Vagina (tissue), 2 donors: ENCODE measurements at regions not wholly inside any gene's neighbourhood (a gene's known extent, or its start where the extent isn't known, plus 50 kb on each side); places are given as distances from the start of the nearest gene placed in this dataset.

Experiments used
- DNase-seq, 2 donors: peaks; one replicate each; pipeline ENCODE4 v3.0.0-alpha.2; 2017; ENCODE audit errors: extremely low spot score in 2 of 2
- H3K27ac ChIP-seq: fragments of 200-600 bp; sonication (generic); one replicate; pipeline ENCODE4 v1.5.1; 2019
- H3K27me3 ChIP-seq: fragments of 200-600 bp; sonication (generic); one replicate; pipeline ENCODE4 v1.5.1; 2019
- H3K36me3 ChIP-seq, 2 donors: fragments of 200-600 bp; sonication (generic); one replicate each; pipeline ENCODE4 v1.5.1; 2017 to 2019
- H3K4me1 ChIP-seq: fragments of 200-600 bp; sonication (generic); one replicate; pipeline ENCODE4 v1.5.1; 2019
- H3K4me3 ChIP-seq, 2 donors: fragments of 200-600 bp; sonication (generic); 1 replicate in 1 of 2; 2 replicates in 1 of 2; pipeline ENCODE4 v1.5.1; 2016 to 2019
- H3K9me3 ChIP-seq: fragments of 200-600 bp; sonication (generic); one replicate; pipeline ENCODE4 v1.5.1; 2019
- CTCF ChIP-seq, 3 experiments: fragments of 450-650 bp in 2 of 3; fragments of 200-600 bp in 1 of 3; sonication (generic) in 1 of 3; IDR thresholded peaks; one replicate each; pipeline ENCODE4 v1.5.1; 2017 to 2019; ENCODE audit warnings: antibody characterized with exemption in 3 of 3, mild to moderate bottlenecking in 2 of 3, moderate library complexity in 2 of 3
- POLR2A ChIP-seq, 2 donors: fragments of 450-650 bp; IDR thresholded peaks; one replicate each; pipeline ENCODE4 v1.6.1; 2017; ENCODE audit warnings: antibody characterized with exemption in 2 of 2, mild to moderate bottlenecking in 2 of 2, moderate library complexity in 2 of 2
- POLR2AphosphoS5 ChIP-seq, 2 donors: sonication (generic); formaldehyde crosslinking; IDR thresholded peaks; one replicate each; pipeline ENCODE4 v1.9.0; 2017; ENCODE audit warnings: antibody characterized with exemption in 2 of 2, mild to moderate bottlenecking in 2 of 2, low read depth in 1 of 2; ENCODE audit not compliant: insufficient read depth in 1 of 2
- intact Hi-C: fragments of 100-400 bp; cut with DNase I; formaldehyde crosslinking; loops from one replicate; pipeline ENCODE4 v1.15.1; 2023

GRCh38 chr6:100161782-100162365 is 167.9 kb upstream of the MCHR2 start:
- TF ChIP-seq CTCF (IDR thresholded peaks at IDR 0.05) (no peak), POLR2A (IDR thresholded peaks at IDR 0.05) (no peak), POLR2AphosphoS5 (IDR thresholded peaks at IDR 0.05; ENCODE audit: insufficient read depth in 1 of 2, low read depth in 1 of 2) (no peak)

GRCh38 chr6:100160930-100161329 is 166.9 kb upstream of the MCHR2 start:
- no peaks in the 10 kb centered on the region for H3K36me3 ChIP-seq
- no peak for TF ChIP-seq CTCF (IDR thresholded peaks at IDR 0.05)
- intact Hi-C loops, result no loop called here
- H3K9me3 ChIP-seq, result no peaks in the 10 kb centered on the region
- H3K27me3 ChIP-seq, result no peaks in the 10 kb centered on the region
- no peak overlapping the region for H3K4me3 ChIP-seq
- no peak overlapping the region for H3K27ac ChIP-seq
- no peak for DNase-seq
- H3K4me1 ChIP-seq, result no peaks in the 10 kb centered on the region

More at GRCh38 chr6:100161782-100162365, 167.9 kb upstream of the MCHR2 start:
- intact Hi-C loops, result no loop called here
- Histone ChIP-seq H3K4me1 (no peaks in the 10 kb centered on the region), H3K36me3 (no peaks in the 10 kb centered on the region), H3K9me3 (no peaks in the 10 kb centered on the region), H3K27me3 (no peaks in the 10 kb centered on the region), H3K4me3 (no peak overlapping the region), H3K27ac (no peak overlapping the region)
- DNase-seq, result no peak

- no peak overlapping the region for H3K4me3 ChIP-seq
- H3K27me3 ChIP-seq, result no peaks in the 10 kb centered on the region
- H3K36me3 ChIP-seq, result no peaks in the 10 kb centered on the region
- TF ChIP-seq POLR2A (IDR thresholded peaks at IDR 0.05) (no peak), CTCF (IDR thresholded peaks at IDR 0.05) (no peak), POLR2AphosphoS5 (IDR thresholded peaks at IDR 0.05; ENCODE audit: insufficient read depth in 1 of 2, low read depth in 1 of 2) (no peak)
- H3K4me1 ChIP-seq, result no peaks in the 10 kb centered on the region
- H3K27ac ChIP-seq, result no peak overlapping the region
- no peaks in the 10 kb centered on the region for H3K9me3 ChIP-seq
- intact Hi-C loops, result no loop called here
- DNase-seq, result no peak
These were observed 161.1 kb upstream of the MCHR2 start for GRCh38 chr6:100155141-100155540.

- Histone ChIP-seq H3K4me1 (no peaks in the 10 kb centered on the region), H3K9me3 (no peaks in the 10 kb centered on the region), H3K27ac (no peak overlapping the region), H3K4me3 (no peak overlapping the region), H3K27me3 (no peaks in the 10 kb centered on the region), H3K36me3 (no peaks in the 10 kb centered on the region)
- DNase-seq, result no peak
- TF ChIP-seq POLR2AphosphoS5 (IDR thresholded peaks at IDR 0.05; ENCODE audit: insufficient read depth in 1 of 2, low read depth in 1 of 2) (no peak), POLR2A (IDR thresholded peaks at IDR 0.05) (no peak), CTCF (IDR thresholded peaks at IDR 0.05) (no peak)
- intact Hi-C loops, result no loop called here
These were observed 159.7 kb upstream of the MCHR2 start for GRCh38 chr6:100153636-100154275.

GRCh38 chr6:100152201-100152600 is 158.2 kb upstream of the MCHR2 start:
- TF ChIP-seq CTCF (IDR thresholded peaks at IDR 0.05) (no peak), POLR2A (IDR thresholded peaks at IDR 0.05) (no peak), POLR2AphosphoS5 (IDR thresholded peaks at IDR 0.05; ENCODE audit: insufficient read depth in 1 of 2, low read depth in 1 of 2) (no peak)
- no peak for DNase-seq
- intact Hi-C loops, result no loop called here
- H3K4me3 ChIP-seq, result no peak overlapping the region
- no peaks in the 10 kb centered on the region for H3K36me3 ChIP-seq
- no peaks in the 10 kb centered on the region for H3K4me1 ChIP-seq
- no peaks in the 10 kb centered on the region for H3K9me3 ChIP-seq
- no peaks in the 10 kb centered on the region for H3K27me3 ChIP-seq
- H3K27ac ChIP-seq, result no peak overlapping the region
